Testis (tissue), 2 donors: ENCODE measurements at regions not wholly inside any gene's neighbourhood (a gene's known extent, or its start where the extent isn't known, plus 50 kb on each side); places are given as distances from the start of the nearest gene placed in this dataset.

Source experiments
- CTCF ChIP-seq, 3 experiments: fragments of 450-650 bp in 2 of 3; fragments of 200-600 bp in 1 of 3; sonication (generic) in 1 of 3; IDR thresholded peaks; one replicate each; pipeline ENCODE4 v1.5.1; 2016 to 2019; ENCODE audit warnings: antibody characterized with exemption in 3 of 3, mild to moderate bottlenecking in 2 of 3, moderate library complexity in 1 of 3
- POLR2A ChIP-seq: fragments of 450-650 bp; IDR thresholded peaks from one replicate; pipeline ENCODE4 v1.6.1; 2017; ENCODE audit warnings: antibody characterized with exemption, mild to moderate bottlenecking, moderate library complexity

- TF ChIP-seq POLR2A (no peak), CTCF (IDR thresholded peaks at IDR 0.05) (no peak)
Measured at GRCh38 chr5:92977846-92978540, 603.0 kb downstream of the NR2F1-AS1 start.
